Lower leg skin (tissue), 3 donors: ENCODE measurements at regions not wholly inside any gene's neighbourhood (a gene's known extent, or its start where the extent isn't known, plus 50 kb on each side); places are given as distances from the start of the nearest gene placed in this dataset.

ENCODE experiments used
- POLR2A ChIP-seq, 2 donors: fragments of 450-650 bp; IDR thresholded peaks; one replicate each; pipeline ENCODE4 v1.6.1; 2016 to 2017; ENCODE audit warnings: antibody characterized with exemption in 2 of 2, mild to moderate bottlenecking in 1 of 2, moderate library complexity in 1 of 2
- TF ChIP-seq, protein P1 (sequence below), 3 donors: fragments of 450-650 bp; IDR thresholded peaks; one replicate each; pipeline ENCODE4 v1.5.1; 2016; ENCODE audit warnings: antibody characterized with exemption in 3 of 3, mild to moderate bottlenecking in 3 of 3, moderate library complexity in 2 of 3

DNA sequence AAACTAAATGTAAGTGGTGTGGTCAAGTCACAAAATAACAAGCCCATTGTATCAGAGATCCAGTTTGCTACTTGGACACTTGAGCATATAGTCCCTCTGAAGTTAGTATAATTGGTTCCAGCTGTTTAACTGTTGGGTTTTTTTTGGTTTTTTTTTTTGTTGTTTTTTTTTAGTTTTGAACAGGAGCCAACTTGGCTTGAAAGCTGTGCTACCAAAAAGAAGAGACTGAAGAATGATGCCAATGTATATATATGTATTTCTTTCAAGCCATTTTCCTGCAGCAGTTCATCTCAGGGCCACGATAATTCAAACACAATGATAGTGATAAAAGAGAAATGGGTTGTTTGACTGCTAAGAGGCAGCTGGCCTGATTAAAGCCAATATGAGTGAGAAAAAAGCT, 138.3 kb downstream of the PCDH18 start:
- TF ChIP-seq, protein P1, sequence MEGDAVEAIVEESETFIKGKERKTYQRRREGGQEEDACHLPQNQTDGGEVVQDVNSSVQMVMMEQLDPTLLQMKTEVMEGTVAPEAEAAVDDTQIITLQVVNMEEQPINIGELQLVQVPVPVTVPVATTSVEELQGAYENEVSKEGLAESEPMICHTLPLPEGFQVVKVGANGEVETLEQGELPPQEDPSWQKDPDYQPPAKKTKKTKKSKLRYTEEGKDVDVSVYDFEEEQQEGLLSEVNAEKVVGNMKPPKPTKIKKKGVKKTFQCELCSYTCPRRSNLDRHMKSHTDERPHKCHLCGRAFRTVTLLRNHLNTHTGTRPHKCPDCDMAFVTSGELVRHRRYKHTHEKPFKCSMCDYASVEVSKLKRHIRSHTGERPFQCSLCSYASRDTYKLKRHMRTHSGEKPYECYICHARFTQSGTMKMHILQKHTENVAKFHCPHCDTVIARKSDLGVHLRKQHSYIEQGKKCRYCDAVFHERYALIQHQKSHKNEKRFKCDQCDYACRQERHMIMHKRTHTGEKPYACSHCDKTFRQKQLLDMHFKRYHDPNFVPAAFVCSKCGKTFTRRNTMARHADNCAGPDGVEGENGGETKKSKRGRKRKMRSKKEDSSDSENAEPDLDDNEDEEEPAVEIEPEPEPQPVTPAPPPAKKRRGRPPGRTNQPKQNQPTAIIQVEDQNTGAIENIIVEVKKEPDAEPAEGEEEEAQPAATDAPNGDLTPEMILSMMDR (IDR thresholded peaks at IDR 0.05), result no peak
- TF ChIP-seq POLR2A (IDR thresholded peaks at IDR 0.05), result no peak
